AG04450 (cell line): ENCODE measurements at regions not wholly inside any gene's neighbourhood (a gene's known extent, or its start where the extent isn't known, plus 50 kb on each side); places are given as distances from the start of the nearest gene placed in this dataset.

Experiments used
- CTCF ChIA-PET: fragments of 300-600, 350-600 bp; formaldehyde crosslinking; extraction: SDS; loops from one replicate; lab custom pipeline; 2022; ENCODE audit warnings: antibody characterized with exemption, inconsistent platforms; lab: Charles Lee
- POLR2A ChIA-PET: fragments of 350-600 bp; formaldehyde crosslinking; extraction: SDS; loops from one replicate; lab custom pipeline; 2021; ENCODE audit warnings: antibody characterized with exemption, inconsistent platforms; lab: Yijun Ruan, JAX
- DNase-seq: peaks from one replicate; pipeline ENCODE4 v3.0.0-alpha.2; 2011; ENCODE audit warnings: low read depth, low spot score
- H3K27ac ChIP-seq: one replicate; pipeline ENCODE4 v1.5.1; 2012; ENCODE audit warnings: low read depth, low read length, control low read depth
- H3K27me3 ChIP-seq: one replicate; pipeline ENCODE4 v1.6.0; 2012; ENCODE audit warnings: low read length; ENCODE audit not compliant: control insufficient read depth, insufficient read depth
- H3K4me3 ChIP-seq: 2 replicates; pipeline ENCODE4 v1.5.1; 2011; ENCODE audit warnings: mild to moderate bottlenecking, low read depth, low read length, control low read depth
- H3K9me3 ChIP-seq: 2 replicates; pipeline ENCODE4 v1.5.1; 2012; ENCODE audit warnings: low read length; ENCODE audit not compliant: control insufficient read depth, insufficient read depth
- CTCF ChIP-seq: IDR thresholded peaks from 2 replicates; pipeline ENCODE4 v1.5.1; 2011; ENCODE audit warnings: low read depth, low read length, control low read depth, inconsistent platforms

- Histone ChIP-seq H3K27me3 (peaks cover 8% of the 10 kb centered on the region), H3K27ac (no peak overlapping the region), H3K9me3 (no peaks in the 10 kb centered on the region), H3K4me3 (no peak overlapping the region)
- no peak for DNase-seq
- ChIA-PET CTCF (interaction anchor here (1.7 kb wide), 1 partner anchor 32 kb away, joined by 5 read pairs; no protein-coding TSS in a partner anchor), POLR2A (no interaction called here)
- TF ChIP-seq CTCF, result no peak
Measured at GRCh38 chr9:86454701-86455615, 100.7 kb upstream of the TUT7 start.

- no peak for DNase-seq
- CTCF ChIA-PET, result interaction anchor here (0.9 to 2.2 kb wide), 3 partner anchors 18 to 872 kb away, joined by 3 to 6 read pairs (median 4); no protein-coding TSS in a partner anchor
- no peak overlapping the region for H3K27ac ChIP-seq
- H3K4me3 ChIP-seq, result no peak overlapping the region
- H3K9me3 ChIP-seq, result no peaks in the 10 kb centered on the region
- peaks cover 11% of the 10 kb centered on the region for H3K27me3 ChIP-seq
- POLR2A ChIA-PET, result no interaction called here
- TF ChIP-seq CTCF, result no peak
Measured at GRCh38 chr9:86452201-86452828, 98.1 kb upstream of the TUT7 start.

GRCh38 chr9:86449246-86449645 lies 95.0 kb upstream of the TUT7 start:
- no peak for DNase-seq
- Histone ChIP-seq H3K9me3 (no peaks in the 10 kb centered on the region), H3K27me3 (peaks cover 11% of the 10 kb centered on the region), H3K4me3 (no peak overlapping the region), H3K27ac (no peak overlapping the region)
- ChIA-PET CTCF (interaction anchor here (1.2 kb wide), 1 partner anchor 37 kb away, joined by 3 read pairs; no protein-coding TSS in a partner anchor), POLR2A (no interaction called here)
- no peak for TF ChIP-seq CTCF

GRCh38 chr9:86445671-86446070 lies 91.5 kb upstream of the TUT7 start:
- CTCF ChIA-PET, result interaction anchor here (2.2 kb wide), 1 partner anchor 11 kb away, joined by 13 read pairs; no protein-coding TSS in a partner anchor

More at GRCh38 chr9:86445671-86446070, 91.5 kb upstream of the TUT7 start:
- Histone ChIP-seq H3K27me3 (peaks cover 4% of the 10 kb centered on the region), H3K9me3 (no peaks in the 10 kb centered on the region), H3K27ac (no peak overlapping the region), H3K4me3 (no peak overlapping the region)
- POLR2A ChIA-PET, result no interaction called here
- peak; percentile 8 for DNase-seq
- no peak for TF ChIP-seq CTCF
